SHP77 (cell line): ENCODE measurements at regions not wholly inside any gene's neighbourhood (a gene's known extent, or its start where the extent isn't known, plus 50 kb on each side); places are given as distances from the start of the nearest gene placed in this dataset.
"Not testable (repeated sequence)": the region's sequence is repeated elsewhere in the genome, so short reads cannot be mapped to it uniquely, and the experiment has no call there.

ENCODE experiments used
- DNase-seq, 2 experiments: peaks; one replicate each; lab custom pipeline; 2025; lab: John Stamatoyannopoulos, UW

GRCh38 chr1:220475608-220476007 lies 52.3 kb upstream of the MARK1 start:
- not testable (repeated sequence) for DNase-seq

GRCh38 chr1:220475141-220475540 lies 52.8 kb upstream of the MARK1 start:
- not testable (repeated sequence) for DNase-seq

GRCh38 chr1:220473440-220473839 lies 54.5 kb upstream of the MARK1 start:
- DNase-seq, result no peak

GRCh38 chr1:220462752-220463151 lies 65.2 kb upstream of the MARK1 start:
- DNase-seq, result peak; percentile 72 to 88

- no peak for DNase-seq
Measured at GRCh38 chr1:220458936-220459335, 69.0 kb upstream of the MARK1 start.

GRCh38 chr1:220457957-220458609 lies 69.9 kb upstream of the MARK1 start:
- DNase-seq, result no peak

GRCh38 chr1:220455559-220455958 lies 72.4 kb upstream of the MARK1 start:
- DNase-seq, result no peak

GRCh38 chr1:220454155-220454777 lies 73.7 kb upstream of the MARK1 start:
- DNase-seq, result no peak

- no peak for DNase-seq
Measured at GRCh38 chr1:220453371-220453770, 74.6 kb upstream of the MARK1 start.

- DNase-seq, result no peak
Measured at GRCh38 chr1:220451532-220451931, 76.4 kb upstream of the MARK1 start.

GRCh38 chr1:220450927-220451326 lies 77.0 kb upstream of the MARK1 start:
- DNase-seq, result no peak

- DNase-seq, result no peak
Measured at GRCh38 chr1:220448217-220448616, 79.7 kb upstream of the MARK1 start.

- not testable (repeated sequence) for DNase-seq
Measured at GRCh38 chr1:220444586-220444985, 83.3 kb upstream of the MARK1 start.

GRCh38 chr1:220441211-220441610 lies 86.7 kb upstream of the MARK1 start:
- no peak for DNase-seq

GRCh38 chr1:220438741-220439140 lies 89.2 kb upstream of the MARK1 start:
- DNase-seq, result no peak

- peak; percentile 1 to 4 for DNase-seq
Measured at GRCh38 chr1:220432408-220432807, 95.5 kb upstream of the MARK1 start.

- DNase-seq, result peak; percentile 28 to 31
Measured at GRCh38 chr1:220431554-220432239, 96.2 kb upstream of the MARK1 start.

- no peak for DNase-seq
Measured at GRCh38 chr1:220430586-220430985, 97.3 kb upstream of the MARK1 start.

GRCh38 chr1:220430059-220430458 lies 97.9 kb upstream of the MARK1 start:
- no peak for DNase-seq

- no peak for DNase-seq
Measured at GRCh38 chr1:220426989-220427388, 100.9 kb upstream of the MARK1 start.

GRCh38 chr1:220425852-220426251 lies 102.1 kb upstream of the MARK1 start:
- DNase-seq, result no peak

- no peak for DNase-seq
Measured at GRCh38 chr1:220421508-220421907, 106.4 kb upstream of the MARK1 start.

- DNase-seq, result no peak
Measured at GRCh38 chr1:220420726-220421125, 107.2 kb upstream of the MARK1 start.
